ENCODE measurements at regions not wholly inside any gene's neighbourhood (a gene's known extent, or its start where the extent isn't known, plus 50 kb on each side); places are given as distances from the start of the nearest gene placed in this dataset.

DNA sequence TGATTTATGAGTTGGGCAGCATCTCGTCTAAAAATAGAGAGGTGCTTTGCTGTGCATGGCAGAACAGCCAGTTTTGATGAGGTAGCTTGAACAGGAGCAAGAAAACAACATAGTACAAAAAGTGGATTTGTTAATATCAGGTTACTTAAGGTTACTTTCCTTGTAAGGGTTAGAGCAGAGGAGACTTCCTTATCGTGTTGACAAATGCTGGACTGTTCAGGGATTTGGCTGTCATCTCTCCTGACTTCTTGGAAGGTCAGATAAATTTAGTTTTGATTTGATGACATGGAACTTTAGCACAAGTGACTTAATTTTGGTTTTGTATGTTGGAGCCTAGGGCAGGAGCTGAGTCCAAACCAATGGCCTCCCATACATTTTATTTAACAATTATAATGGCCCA is 163.9 kb upstream of the ELAC2 start:
- Histone ChIP-seq H3K27me3 (no peaks in the 10 kb centered on the region), H3K4me1 (no peaks in the 10 kb centered on the region), H3K36me3 (no peaks in the 10 kb centered on the region), H3K27ac (no peak overlapping the region), H3K9me3 (no peaks in the 10 kb centered on the region), H3K4me3 (no peak overlapping the region)
- intact Hi-C loops (cut with DNase I): no loop called here
- TF ChIP-seq, protein P1, sequence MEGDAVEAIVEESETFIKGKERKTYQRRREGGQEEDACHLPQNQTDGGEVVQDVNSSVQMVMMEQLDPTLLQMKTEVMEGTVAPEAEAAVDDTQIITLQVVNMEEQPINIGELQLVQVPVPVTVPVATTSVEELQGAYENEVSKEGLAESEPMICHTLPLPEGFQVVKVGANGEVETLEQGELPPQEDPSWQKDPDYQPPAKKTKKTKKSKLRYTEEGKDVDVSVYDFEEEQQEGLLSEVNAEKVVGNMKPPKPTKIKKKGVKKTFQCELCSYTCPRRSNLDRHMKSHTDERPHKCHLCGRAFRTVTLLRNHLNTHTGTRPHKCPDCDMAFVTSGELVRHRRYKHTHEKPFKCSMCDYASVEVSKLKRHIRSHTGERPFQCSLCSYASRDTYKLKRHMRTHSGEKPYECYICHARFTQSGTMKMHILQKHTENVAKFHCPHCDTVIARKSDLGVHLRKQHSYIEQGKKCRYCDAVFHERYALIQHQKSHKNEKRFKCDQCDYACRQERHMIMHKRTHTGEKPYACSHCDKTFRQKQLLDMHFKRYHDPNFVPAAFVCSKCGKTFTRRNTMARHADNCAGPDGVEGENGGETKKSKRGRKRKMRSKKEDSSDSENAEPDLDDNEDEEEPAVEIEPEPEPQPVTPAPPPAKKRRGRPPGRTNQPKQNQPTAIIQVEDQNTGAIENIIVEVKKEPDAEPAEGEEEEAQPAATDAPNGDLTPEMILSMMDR (IDR thresholded peaks at IDR 0.05): no peak
- ATAC-seq (no peak), DNase-seq (no peak)

DNA sequence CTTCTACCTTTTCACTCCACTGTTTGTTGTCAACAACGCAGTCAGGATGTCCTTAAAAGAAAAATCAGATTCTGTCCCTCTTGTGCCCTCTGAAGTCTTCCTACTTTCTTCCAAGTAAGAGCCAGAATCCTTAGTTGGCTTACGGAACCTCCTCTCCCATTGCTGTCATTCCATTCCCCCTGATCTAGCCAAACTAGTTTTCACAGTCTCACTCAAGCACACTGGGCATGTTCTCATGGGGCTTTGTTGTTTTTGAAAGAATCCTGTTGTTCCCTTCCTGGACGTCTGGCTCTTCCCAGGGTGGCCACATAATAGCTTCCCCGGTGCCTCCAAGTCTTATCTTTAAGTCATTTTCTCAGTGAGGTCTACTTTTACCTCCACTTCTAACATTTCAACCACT is 158.6 kb upstream of the ELAC2 start:
- Histone ChIP-seq H3K4me1 (no peaks in the 10 kb centered on the region), H3K27me3 (no peaks in the 10 kb centered on the region), H3K27ac (no peak overlapping the region), H3K36me3 (no peaks in the 10 kb centered on the region), H3K4me3 (no peak overlapping the region), H3K9me3 (peaks cover 7% of the 10 kb centered on the region)
- ATAC-seq (no peak), DNase-seq (no peak)
- intact Hi-C loops (cut with DNase I): no loop called here
- TF ChIP-seq, protein P1 (IDR thresholded peaks at IDR 0.05): no peak

DNA sequence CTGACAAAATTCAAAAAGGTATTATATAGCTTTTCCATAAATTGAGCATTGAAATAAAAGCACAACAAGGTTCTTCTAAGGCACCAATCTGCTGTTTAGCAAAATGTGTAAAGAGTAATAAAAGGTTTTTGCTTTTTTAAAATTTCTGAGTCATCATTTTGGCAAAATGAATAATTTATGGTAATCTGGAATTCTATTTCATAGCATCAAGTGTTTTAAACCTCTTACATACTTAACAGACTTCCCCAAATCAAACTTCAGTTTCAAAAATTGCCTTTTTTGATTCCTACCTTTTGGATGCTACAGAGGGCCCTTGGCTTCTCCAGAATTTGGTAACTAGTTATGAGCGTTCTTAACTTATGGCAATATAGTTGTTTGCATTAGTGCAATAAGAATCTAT is 154.0 kb upstream of the ELAC2 start:
- TF ChIP-seq, protein P1 (IDR thresholded peaks at IDR 0.05): no peak
- Histone ChIP-seq H3K27me3 (no peaks in the 10 kb centered on the region), H3K4me1 (no peaks in the 10 kb centered on the region), H3K9me3 (peaks cover 18% of the 10 kb centered on the region), H3K36me3 (no peaks in the 10 kb centered on the region), H3K27ac (no peak overlapping the region), H3K4me3 (no peak overlapping the region)
- no peak for ATAC-seq
- intact Hi-C loops (cut with DNase I): no loop called here
- no peak for DNase-seq

DNA sequence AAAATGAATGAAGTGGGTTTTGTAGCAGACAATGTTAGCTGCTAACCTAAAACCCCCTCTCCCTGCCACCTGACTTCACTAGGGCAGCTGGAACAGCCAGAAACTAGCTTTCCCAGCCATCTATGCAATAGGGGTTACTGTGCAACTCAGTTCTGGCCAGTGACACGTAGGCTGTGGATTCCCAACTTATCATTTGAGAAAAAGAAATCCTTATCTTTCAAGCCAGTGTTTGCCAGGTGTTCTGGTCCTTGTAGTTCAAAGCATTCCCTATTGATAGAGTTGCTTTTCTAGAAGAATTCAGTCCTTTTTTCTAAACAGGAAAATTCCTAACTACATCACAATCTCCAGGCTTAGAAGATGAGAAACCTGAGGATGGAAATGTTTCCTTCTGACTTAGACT is 144.5 kb upstream of the ELAC2 start:
- Histone ChIP-seq H3K36me3 (no peaks in the 10 kb centered on the region), H3K27me3 (no peaks in the 10 kb centered on the region), H3K27ac (no peak overlapping the region), H3K4me3 (no peak overlapping the region), H3K9me3 (no peaks in the 10 kb centered on the region), H3K4me1 (no peaks in the 10 kb centered on the region)
- no peak for ATAC-seq
- TF ChIP-seq, protein P1 (IDR thresholded peaks at IDR 0.05): no peak
- intact Hi-C loops (cut with DNase I): no loop called here
- DNase-seq: no peak

DNA sequence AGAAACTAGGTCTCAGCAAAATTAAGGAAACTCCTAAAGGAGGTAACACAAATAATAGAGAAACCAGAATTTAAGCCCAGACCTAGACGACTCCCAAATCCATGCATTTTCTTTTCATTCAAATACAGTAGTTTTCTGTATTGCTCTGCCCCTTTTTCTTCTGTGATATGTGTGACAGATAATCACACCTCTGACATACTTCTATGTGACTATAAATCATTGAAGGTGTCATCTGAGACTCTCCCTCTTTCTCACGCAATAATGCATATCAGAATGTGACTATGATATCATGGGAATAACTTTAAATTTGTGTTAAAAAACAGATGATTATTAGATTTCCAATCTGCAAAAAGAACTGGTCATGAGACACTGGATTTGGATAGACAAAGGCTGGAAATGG is 143.0 kb upstream of the ELAC2 start:
- Histone ChIP-seq H3K4me1 (no peaks in the 10 kb centered on the region), H3K27me3 (no peaks in the 10 kb centered on the region), H3K36me3 (no peaks in the 10 kb centered on the region), H3K27ac (no peak overlapping the region), H3K9me3 (no peaks in the 10 kb centered on the region), H3K4me3 (no peak overlapping the region)
- TF ChIP-seq, protein P1 (IDR thresholded peaks at IDR 0.05): no peak
- intact Hi-C loops (cut with DNase I): no loop called here
- DNase-seq: no peak
- ATAC-seq: no peak

DNA sequence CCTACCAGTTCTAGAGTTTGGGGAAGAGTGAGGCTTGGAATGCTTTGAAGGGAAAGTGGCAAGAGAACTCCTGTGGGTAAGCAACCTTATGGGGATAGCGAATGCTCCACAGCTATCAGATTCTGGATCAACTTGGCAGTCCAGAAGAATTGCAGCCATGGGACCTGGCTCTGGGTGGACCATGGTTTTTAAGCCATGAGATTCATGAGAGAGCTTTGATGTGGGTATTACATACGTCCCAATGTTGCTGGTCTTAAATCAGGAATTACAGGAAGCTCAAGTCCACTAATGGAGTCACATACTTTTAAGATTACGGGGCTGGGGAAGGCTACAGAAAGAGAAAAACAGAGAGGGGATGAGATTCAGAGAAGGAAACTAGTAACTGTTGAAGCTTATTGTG is 142.5 kb upstream of the ELAC2 start:
- TF ChIP-seq, protein P1 (IDR thresholded peaks at IDR 0.05): no peak
- intact Hi-C loops (cut with DNase I): no loop called here
- no peak for ATAC-seq
- Histone ChIP-seq H3K9me3 (no peaks in the 10 kb centered on the region), H3K27me3 (no peaks in the 10 kb centered on the region), H3K4me1 (no peaks in the 10 kb centered on the region), H3K4me3 (no peak overlapping the region), H3K36me3 (no peaks in the 10 kb centered on the region), H3K27ac (no peak overlapping the region)
- no peak for DNase-seq

Measured in upper lobe of right lung (tissue), 1 donor.